GM20000 (cell line): ENCODE measurements at regions not wholly inside any gene's neighbourhood (a gene's known extent, or its start where the extent isn't known, plus 50 kb on each side); places are given as distances from the start of the nearest gene placed in this dataset.

Source experiments
- DNase-seq: peaks from one replicate; pipeline ENCODE4 v3.0.0; 2012; ENCODE audit warnings: low spot score
- TF ChIP-seq, protein P1 (sequence below): IDR thresholded peaks from 2 replicates; pipeline ENCODE4 v1.5.1; 2012; ENCODE audit warnings: mild to moderate bottlenecking, control low read depth; ENCODE audit errors: extremely low read depth, missing control alignments

DNA sequence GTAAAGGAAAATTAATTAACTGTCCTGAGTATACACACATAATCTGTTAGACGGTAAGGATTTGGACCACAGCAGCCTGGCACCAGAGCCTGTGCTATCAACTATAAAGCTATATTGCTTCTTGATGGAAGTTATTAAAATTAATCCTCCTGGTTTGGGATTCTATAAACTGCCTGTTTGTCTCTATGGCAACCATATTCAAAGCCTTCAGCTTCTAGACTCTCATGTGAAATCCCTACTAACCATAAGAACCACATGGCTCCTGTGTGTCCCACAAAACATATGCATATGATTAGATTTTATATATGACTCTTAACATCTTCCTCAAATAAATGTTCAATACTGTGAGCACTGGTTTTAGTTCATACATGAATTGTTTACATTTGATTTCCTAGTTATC is 380.8 kb downstream of the ANKRD50 start:
- TF ChIP-seq, protein P1, sequence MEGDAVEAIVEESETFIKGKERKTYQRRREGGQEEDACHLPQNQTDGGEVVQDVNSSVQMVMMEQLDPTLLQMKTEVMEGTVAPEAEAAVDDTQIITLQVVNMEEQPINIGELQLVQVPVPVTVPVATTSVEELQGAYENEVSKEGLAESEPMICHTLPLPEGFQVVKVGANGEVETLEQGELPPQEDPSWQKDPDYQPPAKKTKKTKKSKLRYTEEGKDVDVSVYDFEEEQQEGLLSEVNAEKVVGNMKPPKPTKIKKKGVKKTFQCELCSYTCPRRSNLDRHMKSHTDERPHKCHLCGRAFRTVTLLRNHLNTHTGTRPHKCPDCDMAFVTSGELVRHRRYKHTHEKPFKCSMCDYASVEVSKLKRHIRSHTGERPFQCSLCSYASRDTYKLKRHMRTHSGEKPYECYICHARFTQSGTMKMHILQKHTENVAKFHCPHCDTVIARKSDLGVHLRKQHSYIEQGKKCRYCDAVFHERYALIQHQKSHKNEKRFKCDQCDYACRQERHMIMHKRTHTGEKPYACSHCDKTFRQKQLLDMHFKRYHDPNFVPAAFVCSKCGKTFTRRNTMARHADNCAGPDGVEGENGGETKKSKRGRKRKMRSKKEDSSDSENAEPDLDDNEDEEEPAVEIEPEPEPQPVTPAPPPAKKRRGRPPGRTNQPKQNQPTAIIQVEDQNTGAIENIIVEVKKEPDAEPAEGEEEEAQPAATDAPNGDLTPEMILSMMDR: no peak
- DNase-seq: no peak

DNA sequence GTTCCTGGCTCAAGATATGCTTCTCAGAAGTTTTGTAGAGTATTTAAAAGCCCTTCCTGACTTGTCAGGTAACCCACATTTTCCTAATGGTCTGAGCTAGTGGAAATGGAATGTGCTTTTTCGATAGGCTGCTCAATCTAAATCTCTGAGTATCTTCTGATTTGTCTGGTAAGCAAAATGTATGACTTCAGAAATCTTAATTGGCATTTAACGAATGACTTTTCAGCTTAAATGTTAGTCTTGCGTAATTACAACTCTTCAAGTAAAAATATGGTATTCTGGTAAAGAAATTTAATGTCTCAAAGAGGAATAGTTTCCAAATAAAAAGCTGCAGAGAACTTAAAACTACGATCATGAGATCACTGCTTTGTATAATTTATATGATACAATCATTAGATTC is 379.1 kb downstream of the ANKRD50 start:
- TF ChIP-seq, protein P1: no peak
- DNase-seq: no peak

DNA sequence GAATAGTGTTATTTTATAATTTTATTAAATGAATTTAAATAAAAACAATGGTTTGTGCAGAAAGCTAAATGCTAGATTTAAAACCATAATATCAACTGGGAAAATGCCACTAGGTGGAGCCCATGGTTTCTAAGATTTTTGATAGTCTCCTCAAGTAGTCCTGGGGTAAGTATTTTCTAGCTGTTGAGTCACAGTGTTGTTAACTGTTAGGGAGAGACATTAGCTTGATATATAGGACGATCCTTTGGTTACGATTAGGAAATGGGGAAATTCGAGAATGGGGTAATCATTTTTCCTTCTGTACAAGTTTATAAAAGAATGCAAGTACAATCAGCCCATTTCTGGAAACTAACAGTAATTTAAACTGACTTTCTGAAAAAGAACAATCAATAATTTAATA is 378.4 kb downstream of the ANKRD50 start:
- no peak for DNase-seq

DNA sequence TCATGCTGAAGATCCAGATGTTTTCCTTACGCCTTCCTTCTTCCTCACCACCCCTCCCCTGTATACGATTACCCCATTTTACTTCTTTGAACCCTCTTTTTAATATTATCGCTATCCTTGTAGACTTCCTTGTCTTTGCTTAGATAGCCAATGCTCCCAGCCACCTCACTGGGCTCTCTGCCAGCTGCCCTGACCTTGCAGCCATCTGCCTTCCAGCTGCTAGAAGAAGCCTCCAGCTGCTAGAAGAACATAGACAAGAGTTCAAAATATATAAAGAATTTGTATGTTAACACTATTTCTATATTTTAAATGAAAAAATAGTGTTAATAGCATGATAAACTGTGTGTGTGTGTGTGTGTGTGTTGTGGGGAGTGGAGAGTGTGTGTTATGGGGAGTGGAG is 374.7 kb downstream of the ANKRD50 start:
- DNase-seq: no peak

More for the DNA sequence above, 378.4 kb downstream of the ANKRD50 start:
- TF ChIP-seq, protein P1: peak; percentile 2

DNA sequence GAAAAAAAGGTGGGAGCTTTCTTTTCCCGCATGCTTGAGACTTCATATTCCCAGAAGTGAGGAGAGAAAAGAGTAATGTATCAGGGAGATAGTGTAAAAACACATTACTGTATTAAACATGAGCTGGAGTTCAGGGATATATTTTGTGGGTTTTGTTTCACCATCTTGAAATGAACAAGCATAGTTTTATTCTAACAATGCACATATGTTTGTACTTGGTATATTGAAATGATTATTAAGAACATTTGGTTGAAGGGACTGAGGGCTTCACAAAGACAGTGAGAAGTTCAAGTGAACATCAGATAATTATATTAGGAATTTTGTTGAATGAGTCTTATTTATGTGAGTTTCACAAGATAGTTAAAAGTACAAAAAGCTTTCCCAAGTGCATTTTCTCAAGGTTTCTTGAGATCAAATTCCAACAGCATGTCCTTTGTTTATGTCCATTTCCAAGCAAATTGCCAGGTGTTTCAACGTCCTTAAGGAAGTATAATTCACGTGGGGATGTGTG is 368.8 kb downstream of the ANKRD50 start:
- TF ChIP-seq, protein P1: no peak
- DNase-seq: no peak

More for the DNA sequence above, 374.7 kb downstream of the ANKRD50 start:
- TF ChIP-seq, protein P1: no peak

DNA sequence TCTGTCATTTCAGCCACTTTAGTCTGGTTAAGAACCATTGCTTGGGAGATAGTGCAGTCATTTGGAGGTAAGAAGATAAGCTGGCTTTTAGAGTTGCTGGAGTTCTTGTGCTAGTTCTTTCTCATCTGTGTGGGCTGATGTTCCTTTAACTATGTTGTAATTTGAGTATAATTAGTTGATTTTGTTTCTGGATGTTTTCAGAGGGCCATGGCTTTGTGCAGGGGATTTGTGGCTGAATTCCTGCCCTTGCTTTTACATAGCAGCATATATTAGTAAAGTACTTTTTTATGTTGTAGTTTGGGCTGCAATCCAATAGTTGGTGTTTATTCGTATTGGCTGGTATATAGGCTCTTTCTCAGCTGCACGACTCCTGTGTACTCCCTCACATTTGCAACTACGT is 339.6 kb downstream of the ANKRD50 start:
- TF ChIP-seq, protein P1: no peak

DNA sequence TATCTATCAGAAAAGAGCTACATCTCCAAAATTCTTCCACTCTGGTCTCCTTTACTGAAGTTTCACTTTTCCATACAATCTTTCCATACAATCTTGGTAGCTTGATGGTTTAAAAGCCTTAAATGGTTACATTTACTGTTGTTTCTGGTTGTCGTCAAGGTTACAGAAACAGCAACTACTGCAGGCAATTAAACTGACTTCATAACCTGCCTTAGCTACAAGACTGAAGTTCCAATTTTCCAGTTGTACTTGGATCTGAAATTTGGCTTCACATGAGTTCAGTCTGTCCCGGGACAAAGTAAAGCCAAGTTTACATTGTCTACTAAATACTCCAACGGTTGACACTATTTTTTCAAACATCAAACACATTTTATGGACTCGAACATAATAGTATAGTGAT is 326.4 kb downstream of the ANKRD50 start:
- DNase-seq: no peak
- TF ChIP-seq, protein P1: no peak

More for the DNA sequence above, 339.6 kb downstream of the ANKRD50 start:
- no peak for DNase-seq
